ENCODE measurements at regions not wholly inside any gene's neighbourhood (a gene's known extent, or its start where the extent isn't known, plus 50 kb on each side); places are given as distances from the start of the nearest gene placed in this dataset.
"Not testable (repeated sequence)": the region's sequence is repeated elsewhere in the genome, so short reads cannot be mapped to it uniquely, and the experiment has no call there.

DNA sequence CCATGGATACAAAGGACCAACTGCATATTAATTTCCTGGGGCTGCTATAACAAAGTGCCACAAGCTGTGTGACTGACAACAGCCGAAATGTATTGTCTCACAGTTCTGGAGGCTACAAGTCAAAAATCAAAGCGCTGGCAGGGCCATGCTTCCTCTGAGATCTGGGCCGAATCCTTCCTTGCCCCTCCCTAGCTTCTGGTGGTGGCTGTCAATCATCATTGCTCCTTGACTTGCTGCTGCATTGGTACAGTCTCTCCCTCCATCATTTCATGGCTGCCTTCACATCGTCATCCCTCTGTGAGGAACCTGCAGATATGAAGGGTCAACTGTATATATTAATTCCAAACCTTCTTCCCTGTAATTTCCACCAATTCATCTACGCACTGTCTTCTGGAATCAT lies 118.3 kb downstream of the EXOC5 start:
- no peak for DNase-seq
- no peaks in the 10 kb centered on the region for H3K9me3 ChIP-seq (ENCODE audit: control insufficient read depth, low read length)
- H3K4me1 Mint-ChIP-seq: peaks cover 6% of the 10 kb centered on the region
- 92 to 95% methylated on average over 5 of the region's 5 CpGs for WGBS, 2 experiments (ENCODE audit: insufficient coverage in 1 of 2, insufficient read length in 1 of 2)
- no peaks in the 10 kb centered on the region for H3K4me1 ChIP-seq (ENCODE audit: control insufficient read depth, insufficient read depth, low read length)
- H3K36me3 Mint-ChIP-seq (ENCODE audit: low read depth): no peaks in the 10 kb centered on the region
- H3K4me3 ChIP-seq (ENCODE audit: low read length): no peak overlapping the region
- no peaks in the 10 kb centered on the region for H3K27me3 ChIP-seq (ENCODE audit: control insufficient read depth, insufficient read depth, low read length, poor library complexity, severe bottlenecking)
- H3K27ac ChIP-seq (ENCODE audit: low read depth, low read length): no peak overlapping the region
- H3K9me3 Mint-ChIP-seq: no peaks in the 10 kb centered on the region
- H3K4me3 Mint-ChIP-seq: no peak overlapping the region
- no peak overlapping the region for H3K9ac ChIP-seq (ENCODE audit: extremely low read depth, low read length, poor library complexity, severe bottlenecking)
- H3K27me3 Mint-ChIP-seq (ENCODE audit: insufficient read depth): no peaks in the 10 kb centered on the region
- H3K27ac Mint-ChIP-seq: no peak overlapping the region
- TF ChIP-seq, protein P1, sequence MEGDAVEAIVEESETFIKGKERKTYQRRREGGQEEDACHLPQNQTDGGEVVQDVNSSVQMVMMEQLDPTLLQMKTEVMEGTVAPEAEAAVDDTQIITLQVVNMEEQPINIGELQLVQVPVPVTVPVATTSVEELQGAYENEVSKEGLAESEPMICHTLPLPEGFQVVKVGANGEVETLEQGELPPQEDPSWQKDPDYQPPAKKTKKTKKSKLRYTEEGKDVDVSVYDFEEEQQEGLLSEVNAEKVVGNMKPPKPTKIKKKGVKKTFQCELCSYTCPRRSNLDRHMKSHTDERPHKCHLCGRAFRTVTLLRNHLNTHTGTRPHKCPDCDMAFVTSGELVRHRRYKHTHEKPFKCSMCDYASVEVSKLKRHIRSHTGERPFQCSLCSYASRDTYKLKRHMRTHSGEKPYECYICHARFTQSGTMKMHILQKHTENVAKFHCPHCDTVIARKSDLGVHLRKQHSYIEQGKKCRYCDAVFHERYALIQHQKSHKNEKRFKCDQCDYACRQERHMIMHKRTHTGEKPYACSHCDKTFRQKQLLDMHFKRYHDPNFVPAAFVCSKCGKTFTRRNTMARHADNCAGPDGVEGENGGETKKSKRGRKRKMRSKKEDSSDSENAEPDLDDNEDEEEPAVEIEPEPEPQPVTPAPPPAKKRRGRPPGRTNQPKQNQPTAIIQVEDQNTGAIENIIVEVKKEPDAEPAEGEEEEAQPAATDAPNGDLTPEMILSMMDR (conservative IDR thresholded peaks at IDR 0.05): no peak
- no peaks in the 10 kb centered on the region for H3K36me3 ChIP-seq (ENCODE audit: control insufficient read depth, insufficient read depth, low read length)

DNA sequence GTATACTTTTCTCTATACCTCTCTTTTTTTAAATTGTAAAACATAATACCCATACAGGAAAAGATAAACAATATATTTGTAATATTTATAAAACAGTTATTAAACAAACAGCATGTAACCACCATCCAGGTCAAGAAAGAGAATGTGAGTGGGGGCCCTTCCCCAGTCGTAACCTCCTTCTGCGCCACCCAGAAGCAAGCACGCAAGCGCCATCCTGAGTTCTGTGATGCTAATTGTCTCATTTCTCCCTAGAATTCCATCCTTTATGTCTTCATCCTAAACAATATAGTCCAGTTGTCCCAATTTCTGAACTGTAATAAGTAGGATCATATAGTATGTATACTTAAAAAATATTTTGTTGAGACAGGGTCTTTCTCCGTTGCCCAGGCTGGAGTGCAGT lies 129.5 kb downstream of the EXOC5 start:
- Histone ChIP-seq H3K4me3 (ENCODE audit: low read length) (no peak overlapping the region), H3K9ac (ENCODE audit: extremely low read depth, low read length, poor library complexity, severe bottlenecking) (no peak overlapping the region), H3K27me3 (ENCODE audit: control insufficient read depth, insufficient read depth, low read length, poor library complexity, severe bottlenecking) (no peaks in the 10 kb centered on the region), H3K36me3 (ENCODE audit: control insufficient read depth, insufficient read depth, low read length) (no peaks in the 10 kb centered on the region), H3K9me3 (ENCODE audit: control insufficient read depth, low read length) (no peaks in the 10 kb centered on the region), H3K4me1 (ENCODE audit: control insufficient read depth, insufficient read depth, low read length) (peaks cover 12% of the 10 kb centered on the region), H3K27ac (ENCODE audit: low read depth, low read length) (no peak overlapping the region)
- Mint-ChIP-seq H3K4me3 (no peak overlapping the region), H3K36me3 (ENCODE audit: low read depth) (no peaks in the 10 kb centered on the region), H3K9me3 (peaks cover 2% of the 10 kb centered on the region), H3K27ac (no peak overlapping the region), H3K27me3 (ENCODE audit: insufficient read depth) (no peaks in the 10 kb centered on the region), H3K4me1 (peaks cover 12% of the 10 kb centered on the region)
- WGBS, 2 experiments (ENCODE audit: insufficient coverage in 1 of 2, insufficient read length in 1 of 2): 86 to 95% methylated on average over 1 to 5 of the region's 5 CpGs
- TF ChIP-seq, protein P1 (conservative IDR thresholded peaks at IDR 0.05): no peak
- DNase-seq: no peak

DNA sequence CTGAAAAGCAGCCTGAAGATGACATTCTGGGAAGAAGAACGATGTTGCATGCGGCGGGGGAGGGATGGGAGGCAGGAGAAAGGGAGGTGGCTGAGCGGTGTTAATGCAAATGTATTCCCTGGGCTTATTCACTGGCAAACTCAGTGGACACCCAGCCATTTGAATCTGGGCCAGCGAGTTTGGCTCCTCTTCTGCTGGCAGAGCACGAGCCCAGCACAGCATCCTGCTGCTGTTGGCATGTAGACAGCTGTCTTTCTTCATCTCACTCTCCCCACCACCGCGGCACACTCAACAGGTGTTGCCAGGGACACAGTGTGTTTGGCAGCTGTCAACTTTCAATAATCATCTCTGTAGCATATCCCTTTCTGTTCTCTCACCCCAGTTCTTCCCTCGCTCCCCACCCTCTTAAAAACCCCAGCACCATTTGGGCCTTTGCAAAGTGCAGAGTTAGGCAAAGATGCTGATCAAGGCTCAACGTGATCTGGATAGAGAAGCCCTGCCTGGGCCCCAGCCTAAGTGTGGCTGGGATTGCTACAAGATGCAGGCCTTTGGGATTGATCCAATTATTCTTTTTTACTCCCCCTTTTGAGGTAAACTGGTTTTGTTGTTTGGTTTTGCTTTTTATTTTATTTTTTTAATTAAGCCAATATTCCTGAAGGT lies 131.9 kb downstream of the EXOC5 start:
- H3K9me3 ChIP-seq (ENCODE audit: control insufficient read depth, low read length): no peaks in the 10 kb centered on the region
- no peaks in the 10 kb centered on the region for H3K27me3 ChIP-seq (ENCODE audit: control insufficient read depth, insufficient read depth, low read length, poor library complexity, severe bottlenecking)
- Mint-ChIP-seq H3K9me3 (peaks cover 2% of the 10 kb centered on the region), H3K27me3 (ENCODE audit: insufficient read depth) (no peaks in the 10 kb centered on the region), H3K4me3 (no peak overlapping the region), H3K4me1 (peaks cover 12% of the 10 kb centered on the region), H3K36me3 (ENCODE audit: low read depth) (no peaks in the 10 kb centered on the region), H3K27ac (no peak overlapping the region)
- no peaks in the 10 kb centered on the region for H3K36me3 ChIP-seq (ENCODE audit: control insufficient read depth, insufficient read depth, low read length)
- WGBS, 2 experiments (ENCODE audit: insufficient coverage in 1 of 2, insufficient read length in 1 of 2): 75 to 76% methylated on average over 9 to 10 of the region's 10 CpGs
- no peak overlapping the region for H3K27ac ChIP-seq (ENCODE audit: low read depth, low read length)
- H3K9ac ChIP-seq (ENCODE audit: extremely low read depth, low read length, poor library complexity, severe bottlenecking): no peak overlapping the region
- H3K4me1 ChIP-seq (ENCODE audit: control insufficient read depth, insufficient read depth, low read length): peaks cover 12% of the 10 kb centered on the region
- TF ChIP-seq, protein P1 (conservative IDR thresholded peaks at IDR 0.05): no peak
- no peak overlapping the region for H3K4me3 ChIP-seq (ENCODE audit: low read length)
- peak; percentile 49 for DNase-seq

- not testable (repeated sequence) for H3K4me3 ChIP-seq (ENCODE audit: low read length); H3K4me1 Mint-ChIP-seq; H3K27me3 ChIP-seq (ENCODE audit: control insufficient read depth, insufficient read depth, low read length, poor library complexity, severe bottlenecking); H3K4me3 Mint-ChIP-seq; H3K27me3 Mint-ChIP-seq (ENCODE audit: insufficient read depth); H3K36me3 ChIP-seq (ENCODE audit: control insufficient read depth, insufficient read depth, low read length); H3K36me3 Mint-ChIP-seq (ENCODE audit: low read depth); H3K9ac ChIP-seq (ENCODE audit: extremely low read depth, low read length, poor library complexity, severe bottlenecking); H3K27ac ChIP-seq (ENCODE audit: low read depth, low read length); H3K27ac Mint-ChIP-seq; H3K9me3 Mint-ChIP-seq; DNase-seq; H3K9me3 ChIP-seq (ENCODE audit: control insufficient read depth, low read length); H3K4me1 ChIP-seq (ENCODE audit: control insufficient read depth, insufficient read depth, low read length)
- WGBS, 2 experiments (ENCODE audit: insufficient coverage in 1 of 2, insufficient read length in 1 of 2): 98% methylated on average over 5 of the region's 6 CpGs; no CpG with 5 or more reads in 1 of the 2 experiments
Measured at GRCh38 chr14:57127809-57128208, 140.9 kb downstream of the EXOC5 start.
